ENCODE measurements at regions not wholly inside any gene's neighbourhood (a gene's known extent, or its start where the extent isn't known, plus 50 kb on each side); places are given as distances from the start of the nearest gene placed in this dataset.

DNA sequence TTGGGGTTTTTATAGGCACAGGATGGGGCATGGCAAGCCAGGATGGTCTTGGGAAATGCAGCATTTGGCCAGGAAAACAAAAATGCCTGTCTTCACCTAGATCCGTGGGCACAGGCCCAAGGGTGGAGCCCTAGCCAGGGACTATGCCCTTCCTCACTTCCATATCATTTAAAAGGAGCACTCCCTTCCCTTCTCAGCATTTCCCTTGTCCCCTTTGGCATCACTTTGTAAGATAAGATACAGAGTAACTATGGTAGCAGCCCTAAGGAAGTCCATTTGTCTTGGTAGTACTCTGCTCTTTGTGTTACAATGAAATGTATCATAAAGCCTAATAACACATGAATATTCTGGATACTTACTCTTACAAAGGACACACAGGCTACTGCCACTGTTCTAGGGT is 1092.6 kb upstream of the TENM4 start:
- no peaks in the 10 kb centered on the region for H3K36me3 ChIP-seq (ENCODE audit: control insufficient read depth, insufficient read depth, low read length)
- H3K4me1 ChIP-seq (ENCODE audit: control insufficient read depth, insufficient read depth, low read length, poor library complexity, severe bottlenecking) = no peaks in the 10 kb centered on the region
- 100% methylated on average over 1 of the region's 1 CpG; no CpG with 5 or more reads in 1 of the 2 experiments for WGBS, 2 experiments (ENCODE audit: insufficient coverage in 2 of 2)
- H3K27ac ChIP-seq (ENCODE audit: low read depth, low read length, severe bottlenecking) = no peak overlapping the region
- H3K9me3 ChIP-seq (ENCODE audit: control insufficient read depth, low read length) = no peaks in the 10 kb centered on the region
- no peak overlapping the region for H3K4me3 ChIP-seq (ENCODE audit: extremely low read depth, insufficient read depth, low read length, poor library complexity, severe bottlenecking)

DNA sequence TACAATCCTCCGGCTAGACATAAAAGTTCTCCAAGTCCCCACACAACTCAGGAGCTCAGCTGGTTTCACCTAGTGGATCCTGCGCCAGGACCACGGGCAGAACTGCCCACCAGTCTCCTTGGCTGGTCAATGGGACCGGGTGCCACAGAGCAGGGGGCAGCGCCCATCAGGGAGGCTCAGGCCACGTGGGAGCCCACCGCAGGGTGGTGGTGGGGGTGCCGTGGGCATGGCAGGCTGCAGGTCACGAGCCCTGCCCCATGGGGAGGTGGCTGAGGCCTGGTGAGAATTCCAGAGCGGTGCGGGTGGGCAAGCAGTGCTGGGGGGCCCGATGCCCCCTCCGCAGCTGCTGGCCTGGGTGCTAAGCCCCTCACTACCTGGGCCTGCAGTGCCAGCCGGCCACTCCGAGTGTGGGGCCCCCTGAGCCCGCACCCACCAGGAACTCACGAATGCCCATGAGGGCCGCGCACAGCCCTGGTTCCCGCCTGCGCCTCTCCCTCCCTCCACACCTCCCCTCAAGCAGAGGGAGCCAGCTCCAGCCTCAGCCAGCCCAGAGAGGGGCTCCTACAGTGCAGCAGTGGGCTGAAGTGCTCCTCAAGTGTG is 1091.9 kb upstream of the TENM4 start:
- H3K27ac ChIP-seq (ENCODE audit: low read depth, low read length, severe bottlenecking) = no peak overlapping the region
- no peaks in the 10 kb centered on the region for H3K4me1 ChIP-seq (ENCODE audit: control insufficient read depth, insufficient read depth, low read length, poor library complexity, severe bottlenecking)
- WGBS, 2 experiments (ENCODE audit: insufficient coverage in 2 of 2) = 90 to 94% methylated on average over 14 to 17 of the region's 21 CpGs
- H3K9me3 ChIP-seq (ENCODE audit: control insufficient read depth, low read length) = no peaks in the 10 kb centered on the region
- H3K4me3 ChIP-seq (ENCODE audit: extremely low read depth, insufficient read depth, low read length, poor library complexity, severe bottlenecking) = no peak overlapping the region
- no peaks in the 10 kb centered on the region for H3K36me3 ChIP-seq (ENCODE audit: control insufficient read depth, insufficient read depth, low read length)

DNA sequence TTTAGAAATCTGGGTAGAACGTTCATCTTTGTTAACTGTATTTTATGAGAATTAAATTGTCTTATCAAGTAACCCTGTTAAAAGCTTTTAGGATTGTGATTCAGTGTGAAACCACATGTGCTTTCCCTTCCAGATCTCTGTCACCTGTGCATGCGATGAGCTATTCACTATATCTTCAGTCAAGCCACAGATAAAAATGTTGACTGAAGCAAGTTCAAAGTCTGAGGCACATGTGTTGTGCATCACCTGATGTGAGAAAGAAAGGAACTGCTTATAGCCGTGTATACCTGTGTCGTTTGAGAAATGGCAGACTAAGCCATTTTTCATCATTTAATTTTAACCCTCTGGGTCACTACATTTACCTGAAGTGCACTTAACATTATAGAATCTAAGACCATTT is 1088.9 kb upstream of the TENM4 start:
- no peak overlapping the region for H3K4me3 ChIP-seq (ENCODE audit: extremely low read depth, insufficient read depth, low read length, poor library complexity, severe bottlenecking)
- 90% methylated on average over 2 of the region's 4 CpGs; no CpG with 5 or more reads in 1 of the 2 experiments for WGBS, 2 experiments (ENCODE audit: insufficient coverage in 2 of 2)
- no peaks in the 10 kb centered on the region for H3K9me3 ChIP-seq (ENCODE audit: control insufficient read depth, low read length)
- no peak overlapping the region for H3K27ac ChIP-seq (ENCODE audit: low read depth, low read length, severe bottlenecking)
- no peaks in the 10 kb centered on the region for H3K36me3 ChIP-seq (ENCODE audit: control insufficient read depth, insufficient read depth, low read length)
- H3K4me1 ChIP-seq (ENCODE audit: control insufficient read depth, insufficient read depth, low read length, poor library complexity, severe bottlenecking) = no peaks in the 10 kb centered on the region

DNA sequence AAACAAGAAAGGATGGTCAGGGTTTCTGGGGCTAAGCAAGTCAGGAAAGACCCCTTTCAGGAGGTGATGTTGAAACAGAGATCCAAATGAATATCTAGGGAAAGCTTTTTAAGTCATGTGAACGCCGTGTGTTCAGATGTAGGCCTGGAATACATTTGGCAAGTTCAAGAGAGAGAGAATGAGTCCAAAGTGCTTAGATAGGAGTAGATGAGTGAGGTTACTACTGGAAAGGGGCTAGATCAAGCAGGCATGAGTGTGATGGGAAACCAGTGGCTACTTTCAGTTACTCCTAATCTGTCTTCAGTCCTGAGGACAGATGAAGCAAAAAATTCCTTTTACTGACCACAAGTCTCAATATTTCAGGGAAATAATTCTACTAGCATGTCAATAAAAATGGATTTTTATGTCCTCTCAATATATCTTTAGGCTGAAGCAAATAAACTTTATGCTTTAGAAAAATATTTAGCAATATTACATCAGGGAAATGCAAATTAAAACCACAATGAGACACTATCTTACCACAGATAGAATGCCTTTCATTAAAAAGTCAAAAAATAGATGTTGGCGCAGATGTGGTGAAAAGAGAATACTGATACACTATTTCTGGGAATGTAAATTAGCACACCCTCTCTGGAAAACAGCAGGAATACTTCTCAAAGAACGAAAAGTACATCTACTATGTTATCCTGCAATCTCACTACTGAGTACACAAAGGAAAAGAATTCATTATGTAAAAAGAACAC is 1085.0 kb upstream of the TENM4 start:
- 59 to 60% methylated on average over 2 of the region's 4 CpGs for whole genome bisulfite sequencing, 2 experiments (ENCODE audit: insufficient coverage in 2 of 2)
- no peaks in the 10 kb centered on the region for H3K36me3 ChIP-seq (ENCODE audit: control insufficient read depth, insufficient read depth, low read length)
- H3K4me1 ChIP-seq (ENCODE audit: control insufficient read depth, insufficient read depth, low read length, poor library complexity, severe bottlenecking) = no peaks in the 10 kb centered on the region
- H3K4me3 ChIP-seq (ENCODE audit: extremely low read depth, insufficient read depth, low read length, poor library complexity, severe bottlenecking) = no peak overlapping the region
- H3K9me3 ChIP-seq (ENCODE audit: control insufficient read depth, low read length) = no peaks in the 10 kb centered on the region
- H3K27ac ChIP-seq (ENCODE audit: low read depth, low read length, severe bottlenecking) = no peak overlapping the region

DNA sequence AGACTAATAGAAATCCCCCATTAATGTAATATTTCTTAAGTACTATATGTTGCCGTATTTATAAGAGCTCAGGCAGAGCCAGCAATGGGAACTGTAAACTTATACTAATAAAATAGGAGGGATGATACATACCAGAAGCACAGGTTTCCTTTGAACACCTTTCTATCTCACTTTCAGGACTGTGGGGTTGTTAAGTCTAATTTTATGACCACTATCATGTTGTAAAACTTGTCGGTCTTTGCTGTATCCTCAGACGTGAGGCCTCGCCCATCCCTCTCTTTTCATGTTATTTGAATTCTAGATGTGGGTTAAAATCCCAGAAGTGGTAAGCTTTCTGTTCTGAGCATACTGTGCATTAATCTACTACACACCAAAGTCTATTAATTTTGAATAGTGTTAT is 1083.5 kb upstream of the TENM4 start:
- no peaks in the 10 kb centered on the region for H3K9me3 ChIP-seq (ENCODE audit: control insufficient read depth, low read length)
- no peak overlapping the region for H3K27ac ChIP-seq (ENCODE audit: low read depth, low read length, severe bottlenecking)
- no CpG with 5 or more reads among the region's 4 CpGs for WGBS, 2 experiments (ENCODE audit: insufficient coverage in 2 of 2)
- H3K4me3 ChIP-seq (ENCODE audit: extremely low read depth, insufficient read depth, low read length, poor library complexity, severe bottlenecking) = no peak overlapping the region
- H3K4me1 ChIP-seq (ENCODE audit: control insufficient read depth, insufficient read depth, low read length, poor library complexity, severe bottlenecking) = no peaks in the 10 kb centered on the region
- H3K36me3 ChIP-seq (ENCODE audit: control insufficient read depth, insufficient read depth, low read length) = no peaks in the 10 kb centered on the region

DNA sequence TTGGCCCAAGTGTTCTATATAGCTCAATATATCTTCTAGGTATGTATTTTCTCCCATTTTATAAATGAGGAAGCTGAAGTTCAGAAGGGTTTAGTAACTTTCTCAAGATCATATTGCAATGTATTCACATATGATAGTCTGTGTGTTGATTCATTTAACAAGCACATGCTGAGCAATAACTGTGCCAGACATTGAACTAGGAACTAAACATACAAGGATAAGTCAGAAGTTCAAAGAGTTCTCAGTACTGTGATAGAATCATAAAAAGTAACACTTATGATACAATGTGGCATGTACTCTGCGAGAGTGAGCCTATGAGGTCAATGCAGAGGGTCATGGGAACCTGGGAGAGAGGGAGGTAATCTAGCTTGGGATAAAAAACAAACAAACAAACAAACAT is 1082.2 kb upstream of the TENM4 start:
- H3K4me1 ChIP-seq (ENCODE audit: control insufficient read depth, insufficient read depth, low read length, poor library complexity, severe bottlenecking) = no peaks in the 10 kb centered on the region
- H3K9me3 ChIP-seq (ENCODE audit: control insufficient read depth, low read length) = no peaks in the 10 kb centered on the region
- no CpG with 5 or more reads among the region's 1 CpG for WGBS, 2 experiments (ENCODE audit: insufficient coverage in 2 of 2)
- H3K4me3 ChIP-seq (ENCODE audit: extremely low read depth, insufficient read depth, low read length, poor library complexity, severe bottlenecking) = no peak overlapping the region
- no peaks in the 10 kb centered on the region for H3K36me3 ChIP-seq (ENCODE audit: control insufficient read depth, insufficient read depth, low read length)
- no peak overlapping the region for H3K27ac ChIP-seq (ENCODE audit: low read depth, low read length, severe bottlenecking)

DNA sequence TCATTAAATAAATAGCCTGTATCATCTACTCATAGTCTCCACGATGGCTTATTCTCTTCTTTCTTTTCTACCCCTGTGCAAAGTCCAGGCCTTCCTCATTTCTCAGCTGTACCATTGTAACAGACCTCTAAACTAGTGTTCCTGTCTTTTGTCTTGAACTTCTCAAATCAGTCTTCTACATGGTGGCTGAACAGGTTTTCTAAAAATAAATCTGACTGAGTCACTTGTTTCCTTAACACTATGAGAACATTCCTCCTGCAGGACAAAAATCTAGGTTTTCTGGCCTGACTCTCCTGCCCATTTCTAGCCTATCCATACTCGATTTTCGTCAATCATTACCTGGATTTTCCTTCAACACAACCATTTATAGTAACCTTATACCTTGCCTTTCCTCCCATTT is 1080.8 kb upstream of the TENM4 start:
- Histone ChIP-seq H3K9me3 (ENCODE audit: control insufficient read depth, low read length) (no peaks in the 10 kb centered on the region), H3K27ac (ENCODE audit: low read depth, low read length, severe bottlenecking) (no peak overlapping the region), H3K4me1 (ENCODE audit: control insufficient read depth, insufficient read depth, low read length, poor library complexity, severe bottlenecking) (no peaks in the 10 kb centered on the region), H3K36me3 (ENCODE audit: control insufficient read depth, insufficient read depth, low read length) (no peaks in the 10 kb centered on the region), H3K4me3 (ENCODE audit: extremely low read depth, insufficient read depth, low read length, poor library complexity, severe bottlenecking) (no peak overlapping the region)
- WGBS, 2 experiments (ENCODE audit: insufficient coverage in 2 of 2) = 84 to 85% methylated on average over 3 of the region's 3 CpGs

DNA sequence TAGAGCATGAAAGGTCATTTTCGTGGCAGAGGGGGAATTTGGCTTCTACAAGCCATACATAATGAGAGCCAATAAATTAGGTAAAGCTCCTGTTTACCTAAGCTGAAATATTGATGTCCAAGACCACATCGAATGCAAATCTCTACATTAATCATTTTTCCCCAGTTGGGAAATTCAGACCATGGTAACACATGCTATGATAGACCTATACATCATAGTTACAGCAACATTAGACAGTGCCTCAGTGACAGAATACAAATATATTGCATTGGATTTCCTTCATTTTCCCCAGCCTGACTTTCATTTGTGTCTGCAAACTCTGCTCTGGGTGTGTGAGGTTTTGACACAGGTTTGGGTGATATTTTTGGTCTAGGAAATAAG is 1079.7 kb upstream of the TENM4 start:
- Histone ChIP-seq H3K36me3 (ENCODE audit: control insufficient read depth, insufficient read depth, low read length) (no peaks in the 10 kb centered on the region), H3K27ac (ENCODE audit: low read depth, low read length, severe bottlenecking) (no peak overlapping the region), H3K4me1 (ENCODE audit: control insufficient read depth, insufficient read depth, low read length, poor library complexity, severe bottlenecking) (no peaks in the 10 kb centered on the region), H3K9me3 (ENCODE audit: control insufficient read depth, low read length) (no peaks in the 10 kb centered on the region), H3K4me3 (ENCODE audit: extremely low read depth, insufficient read depth, low read length, poor library complexity, severe bottlenecking) (no peak overlapping the region)
- 80 to 100% methylated on average over 1 of the region's 2 CpGs for WGBS, 2 experiments (ENCODE audit: insufficient coverage in 2 of 2)

DNA sequence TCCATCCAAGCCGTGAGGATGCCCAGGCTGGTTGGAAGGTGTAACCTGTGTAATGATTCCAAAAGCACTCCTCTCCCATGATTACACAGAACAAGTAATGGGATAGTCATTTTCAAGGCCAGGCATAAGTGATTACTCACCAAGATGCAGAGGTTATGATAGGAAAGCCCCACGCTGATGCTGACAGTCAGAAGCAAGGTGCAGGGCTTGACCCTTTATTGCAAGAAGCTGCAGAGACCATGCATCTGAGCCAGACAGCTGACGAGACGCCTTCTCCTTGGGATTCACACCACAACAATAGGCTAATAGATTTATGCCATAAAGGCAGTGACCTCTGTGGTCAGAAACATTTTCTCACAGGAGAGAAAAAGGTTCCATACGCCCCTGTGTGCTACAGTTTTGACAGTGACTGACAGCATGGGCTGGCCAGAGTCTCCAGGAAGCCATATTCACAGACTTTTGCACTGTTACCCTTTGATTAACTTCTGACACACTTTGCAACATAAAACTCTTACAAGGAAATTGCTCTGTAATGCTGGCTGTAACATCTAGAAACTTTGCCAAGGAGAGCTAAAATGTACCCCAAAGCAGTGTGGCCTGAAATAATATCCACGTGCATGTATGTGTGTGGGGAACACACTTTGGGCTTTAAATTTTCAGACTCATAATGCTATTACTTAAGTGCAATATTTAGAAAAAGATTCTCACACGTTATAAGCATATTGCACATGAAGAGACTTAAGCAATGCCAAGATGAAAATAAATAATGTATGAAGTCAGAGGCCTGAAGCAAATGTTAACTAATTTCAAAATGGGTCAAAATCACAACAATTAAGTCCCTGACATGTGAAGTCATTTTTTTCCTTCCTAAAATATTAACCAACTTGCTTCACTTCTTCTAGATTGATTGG is 1079.0 kb upstream of the TENM4 start:
- Histone ChIP-seq H3K27ac (ENCODE audit: low read depth, low read length, severe bottlenecking) (no peak overlapping the region), H3K4me3 (ENCODE audit: extremely low read depth, insufficient read depth, low read length, poor library complexity, severe bottlenecking) (no peak overlapping the region), H3K4me1 (ENCODE audit: control insufficient read depth, insufficient read depth, low read length, poor library complexity, severe bottlenecking) (no peaks in the 10 kb centered on the region), H3K36me3 (ENCODE audit: control insufficient read depth, insufficient read depth, low read length) (no peaks in the 10 kb centered on the region), H3K9me3 (ENCODE audit: control insufficient read depth, low read length) (no peaks in the 10 kb centered on the region)
- WGBS, 2 experiments (ENCODE audit: insufficient coverage in 2 of 2) = 75 to 89% methylated on average over 2 to 5 of the region's 7 CpGs

DNA sequence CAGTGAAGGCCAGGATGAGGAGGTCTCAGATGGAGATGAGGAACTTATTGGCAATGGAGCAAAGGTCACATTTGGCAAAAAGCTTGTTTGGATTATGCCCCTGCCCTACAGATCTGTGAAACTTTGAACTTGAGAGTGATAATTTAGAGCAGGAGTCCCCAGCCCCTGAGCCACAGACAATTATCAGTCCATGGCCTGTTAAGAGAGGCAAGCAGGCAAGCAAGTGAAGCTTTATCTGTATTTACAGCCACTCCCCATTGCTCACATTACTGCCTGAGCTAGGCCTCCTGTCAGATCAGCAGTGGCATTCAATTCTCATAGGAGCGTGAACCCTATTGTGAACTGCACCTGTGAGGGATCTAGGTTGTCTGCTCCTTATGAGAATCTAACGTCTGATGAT is 1076.9 kb upstream of the TENM4 start:
- no peaks in the 10 kb centered on the region for H3K4me1 ChIP-seq (ENCODE audit: control insufficient read depth, insufficient read depth, low read length, poor library complexity, severe bottlenecking)
- no peak overlapping the region for H3K4me3 ChIP-seq (ENCODE audit: extremely low read depth, insufficient read depth, low read length, poor library complexity, severe bottlenecking)
- no peaks in the 10 kb centered on the region for H3K9me3 ChIP-seq (ENCODE audit: control insufficient read depth, low read length)
- H3K27ac ChIP-seq (ENCODE audit: low read depth, low read length, severe bottlenecking) = no peak overlapping the region
- 94 to 100% methylated on average over 2 of the region's 2 CpGs for WGBS, 2 experiments (ENCODE audit: insufficient coverage in 2 of 2)
- H3K36me3 ChIP-seq (ENCODE audit: control insufficient read depth, insufficient read depth, low read length) = no peaks in the 10 kb centered on the region

All from mesodermal cell (in vitro differentiated cells).